GM10248 (cell line): ENCODE measurements at regions not wholly inside any gene's neighbourhood (a gene's known extent, or its start where the extent isn't known, plus 50 kb on each side); places are given as distances from the start of the nearest gene placed in this dataset.

Experiments used
- CTCF ChIA-PET: fragments of 300-600 bp; sonication (Branson Sonifier 250); formaldehyde crosslinking; extraction: SDS; loops from one replicate; lab custom pipeline; 2021; ENCODE audit warnings: antibody characterized with exemption; lab: Yijun Ruan, JAX
- POLR2A ChIA-PET: fragments of 350-650 bp; sonication (Branson Sonifier 250); formaldehyde crosslinking; extraction: SDS; loops from one replicate; lab custom pipeline; 2020; ENCODE audit warnings: antibody characterized with exemption; lab: Yijun Ruan, JAX
- DNase-seq: peaks from one replicate; pipeline ENCODE4 v3.0.0; 2012; ENCODE audit errors: extremely low spot score
- TF ChIP-seq, protein P1 (sequence below): IDR thresholded peaks from 2 replicates; pipeline ENCODE4 v1.5.1; 2012; ENCODE audit warnings: mild to moderate bottlenecking, low read depth; ENCODE audit errors: extremely low read depth, missing control alignments, control extremely low read depth

GRCh38 chr7:125255810-125256209 is 326.2 kb upstream of the POT1 start:
- TF ChIP-seq, protein P1, sequence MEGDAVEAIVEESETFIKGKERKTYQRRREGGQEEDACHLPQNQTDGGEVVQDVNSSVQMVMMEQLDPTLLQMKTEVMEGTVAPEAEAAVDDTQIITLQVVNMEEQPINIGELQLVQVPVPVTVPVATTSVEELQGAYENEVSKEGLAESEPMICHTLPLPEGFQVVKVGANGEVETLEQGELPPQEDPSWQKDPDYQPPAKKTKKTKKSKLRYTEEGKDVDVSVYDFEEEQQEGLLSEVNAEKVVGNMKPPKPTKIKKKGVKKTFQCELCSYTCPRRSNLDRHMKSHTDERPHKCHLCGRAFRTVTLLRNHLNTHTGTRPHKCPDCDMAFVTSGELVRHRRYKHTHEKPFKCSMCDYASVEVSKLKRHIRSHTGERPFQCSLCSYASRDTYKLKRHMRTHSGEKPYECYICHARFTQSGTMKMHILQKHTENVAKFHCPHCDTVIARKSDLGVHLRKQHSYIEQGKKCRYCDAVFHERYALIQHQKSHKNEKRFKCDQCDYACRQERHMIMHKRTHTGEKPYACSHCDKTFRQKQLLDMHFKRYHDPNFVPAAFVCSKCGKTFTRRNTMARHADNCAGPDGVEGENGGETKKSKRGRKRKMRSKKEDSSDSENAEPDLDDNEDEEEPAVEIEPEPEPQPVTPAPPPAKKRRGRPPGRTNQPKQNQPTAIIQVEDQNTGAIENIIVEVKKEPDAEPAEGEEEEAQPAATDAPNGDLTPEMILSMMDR, result no peak
- CTCF ChIA-PET, result no interaction called here
- POLR2A ChIA-PET, result no interaction called here
- DNase-seq, result no peak

GRCh38 chr7:125254566-125254965 is 324.9 kb upstream of the POT1 start:
- ChIA-PET POLR2A (no interaction called here), CTCF (no interaction called here)
- DNase-seq, result no peak
- TF ChIP-seq, protein P1, result no peak

DNA sequence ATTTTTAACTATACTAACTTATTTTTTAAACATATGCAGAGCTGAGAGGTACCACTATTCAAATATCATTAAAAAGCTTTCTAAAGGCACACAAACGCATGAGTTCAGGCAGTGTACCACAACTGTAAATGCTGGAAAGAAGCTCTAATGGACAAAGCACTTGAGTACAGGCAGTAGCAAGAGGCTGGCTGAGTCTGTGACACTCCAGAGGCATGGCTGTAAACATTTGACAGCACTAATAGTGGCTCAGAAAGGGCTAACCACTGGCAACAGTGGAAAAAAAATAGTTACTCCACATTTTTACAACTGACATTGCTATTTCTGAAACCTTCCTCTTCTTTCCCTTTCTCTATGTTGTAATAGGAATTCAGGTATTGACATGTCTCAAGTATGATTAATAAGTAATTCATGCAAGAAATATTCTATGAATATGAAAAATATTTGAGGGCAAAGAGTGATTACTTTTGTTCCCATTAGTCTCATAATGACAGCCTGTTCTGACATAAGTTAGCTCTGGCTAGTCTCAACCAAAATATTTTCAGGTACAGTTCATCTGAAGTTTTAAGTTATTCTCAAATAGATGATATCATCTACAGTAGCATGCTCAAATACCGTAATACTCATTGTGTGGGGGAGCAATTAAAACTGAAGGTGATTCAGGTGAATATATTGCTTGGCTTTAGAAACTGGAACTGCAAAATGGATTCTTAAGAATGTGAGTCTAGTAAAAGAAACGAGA is 324.0 kb upstream of the POT1 start:
- DNase-seq, result no peak
- POLR2A ChIA-PET, result no interaction called here
- CTCF ChIA-PET, result interaction anchor here (1.8 kb wide), 1 partner anchor 12 kb away, joined by 4 read pairs; no protein-coding TSS in a partner anchor
- TF ChIP-seq, protein P1, result no peak

DNA sequence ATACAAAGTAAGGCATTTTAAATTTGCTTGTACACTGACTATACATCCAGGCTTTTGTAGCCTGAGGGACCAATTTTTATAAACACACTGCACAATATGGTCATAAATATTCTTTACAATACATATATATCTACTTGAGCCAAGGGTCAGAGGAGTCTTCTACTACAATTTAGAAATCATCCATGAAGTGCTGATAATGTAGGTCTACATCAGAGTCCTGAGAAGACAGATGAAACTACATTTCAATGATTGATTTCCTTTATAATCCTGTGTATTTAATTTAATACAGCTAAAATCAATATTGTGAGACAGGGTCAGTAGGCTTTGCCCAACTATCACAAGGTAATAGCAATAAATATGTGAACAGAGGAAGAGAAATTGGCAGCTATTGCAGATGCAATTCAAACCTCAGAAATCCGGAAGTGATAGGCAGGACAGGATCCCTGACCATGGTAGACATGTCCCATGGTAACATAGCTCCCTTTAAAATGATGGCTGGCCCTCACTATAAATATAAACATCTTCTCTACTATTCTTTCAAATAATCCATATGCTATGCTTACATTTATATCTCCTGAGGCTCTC is 318.0 kb upstream of the POT1 start:
- no peak for DNase-seq
- ChIA-PET POLR2A (no interaction called here), CTCF (interaction anchor here (3.1 kb wide), 1 partner anchor 11 kb away, joined by 8 read pairs; no protein-coding TSS in a partner anchor)
- TF ChIP-seq, protein P1, result no peak

GRCh38 chr7:125246706-125247105 is 317.1 kb upstream of the POT1 start:
- POLR2A ChIA-PET, result no interaction called here
- CTCF ChIA-PET, result interaction anchor here (3.1 kb wide), 1 partner anchor 12 kb away, joined by 8 read pairs; no protein-coding TSS in a partner anchor
- TF ChIP-seq, protein P1, result no peak
- no peak for DNase-seq

- TF ChIP-seq, protein P1, result no peak
- CTCF ChIA-PET, result interaction anchor here (1.1 kb wide), 1 partner anchor 12 kb away, joined by 4 read pairs; no protein-coding TSS in a partner anchor
- POLR2A ChIA-PET, result no interaction called here
- peak; percentile 11 for DNase-seq
Measured at GRCh38 chr7:125241548-125241947, 311.9 kb upstream of the POT1 start.
